ENCODE measurements at regions not wholly inside any gene's neighbourhood (a gene's known extent, or its start where the extent isn't known, plus 50 kb on each side); places are given as distances from the start of the nearest gene placed in this dataset.

DNA sequence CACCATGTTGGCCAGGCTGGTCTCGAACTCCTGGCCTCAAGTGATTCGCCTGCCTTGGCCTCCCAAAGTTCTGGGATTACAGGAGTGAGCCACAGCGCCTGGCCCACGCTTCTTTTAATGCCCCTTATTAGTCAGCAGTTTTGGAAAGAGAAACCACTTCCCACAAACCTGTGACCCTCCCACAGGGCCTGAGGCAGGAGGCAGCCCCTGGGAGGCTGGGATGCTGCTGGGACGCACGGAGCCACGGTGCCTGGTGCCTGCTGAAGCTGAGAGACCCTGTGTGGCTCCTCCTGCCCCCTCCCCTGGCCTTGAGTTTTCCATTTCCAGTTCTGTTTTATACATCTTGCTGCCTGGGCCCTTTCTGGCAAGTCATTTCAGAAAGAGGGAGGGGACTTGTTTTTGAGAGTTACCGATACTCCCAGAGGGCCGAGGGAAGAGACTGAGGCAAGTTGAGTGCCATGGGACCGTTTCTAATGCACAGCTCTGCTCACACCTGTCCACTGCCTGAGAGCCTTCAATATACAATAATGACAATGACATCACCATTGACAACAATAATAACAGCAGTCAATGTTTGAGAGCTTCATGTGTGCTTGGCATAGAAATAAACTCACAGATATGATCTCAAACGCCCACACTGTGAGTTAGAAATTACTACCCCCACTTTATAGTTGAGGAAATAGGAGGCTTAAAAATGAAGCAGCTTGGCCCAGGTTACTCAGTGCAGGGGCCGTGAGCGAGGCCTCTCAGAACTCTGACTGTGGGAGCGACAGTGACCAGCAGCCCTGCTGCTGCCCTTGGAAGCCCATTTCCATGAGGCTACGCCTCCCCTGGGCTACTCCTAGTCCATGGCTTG is 78.1 kb upstream of the YWHAQ start:
- peaks cover 3 to 13% of the 10 kb centered on the region in 2 donors for H3K4me1 ChIP-seq (ENCODE audit: control insufficient read depth in 1 of 2, insufficient read depth in 2 of 2, low read length in 2 of 2)
- no peak overlapping the region for H3K4me2 ChIP-seq (replicated peaks; ENCODE audit: extremely low read depth, low read length, poor library complexity, severe bottlenecking)
- no peak for DNase-seq
- H3K36me3 Mint-ChIP-seq = no peaks in the 10 kb centered on the region
- no peaks in the 10 kb centered on the region for H3K36me3 ChIP-seq (replicated peaks in 1 of 2; ENCODE audit: control insufficient read depth in 1 of 2, insufficient read depth in 2 of 2, low read length in 2 of 2)
- H2AFZ ChIP-seq (ENCODE audit: insufficient read depth, low read depth, low read length, poor library complexity, severe bottlenecking) = no peak overlapping the region
- peaks cover 0 to 8% of the 10 kb centered on the region in 2 donors for H3K9me3 ChIP-seq (replicated peaks in 1 of 2; ENCODE audit: control insufficient read depth in 1 of 2, insufficient read depth in 1 of 2, low read length in 2 of 2)
- peaks cover 7% of the 10 kb centered on the region for H3K4me1 Mint-ChIP-seq
- intact Hi-C loops (cut with micrococcal nuclease) = no loop called here
- H3K27ac Mint-ChIP-seq = peak overlapping the region in 2 of 7 donors; percentile 30 to 69
- H3K9me3 Mint-ChIP-seq = peaks cover 2 to 10% (median 4%) of the 10 kb centered on the region in 7 donors
- 83% methylated on average over 10 of the region's 15 CpGs for WGBS (ENCODE audit: insufficient coverage)
- TF ChIP-seq, protein P1, sequence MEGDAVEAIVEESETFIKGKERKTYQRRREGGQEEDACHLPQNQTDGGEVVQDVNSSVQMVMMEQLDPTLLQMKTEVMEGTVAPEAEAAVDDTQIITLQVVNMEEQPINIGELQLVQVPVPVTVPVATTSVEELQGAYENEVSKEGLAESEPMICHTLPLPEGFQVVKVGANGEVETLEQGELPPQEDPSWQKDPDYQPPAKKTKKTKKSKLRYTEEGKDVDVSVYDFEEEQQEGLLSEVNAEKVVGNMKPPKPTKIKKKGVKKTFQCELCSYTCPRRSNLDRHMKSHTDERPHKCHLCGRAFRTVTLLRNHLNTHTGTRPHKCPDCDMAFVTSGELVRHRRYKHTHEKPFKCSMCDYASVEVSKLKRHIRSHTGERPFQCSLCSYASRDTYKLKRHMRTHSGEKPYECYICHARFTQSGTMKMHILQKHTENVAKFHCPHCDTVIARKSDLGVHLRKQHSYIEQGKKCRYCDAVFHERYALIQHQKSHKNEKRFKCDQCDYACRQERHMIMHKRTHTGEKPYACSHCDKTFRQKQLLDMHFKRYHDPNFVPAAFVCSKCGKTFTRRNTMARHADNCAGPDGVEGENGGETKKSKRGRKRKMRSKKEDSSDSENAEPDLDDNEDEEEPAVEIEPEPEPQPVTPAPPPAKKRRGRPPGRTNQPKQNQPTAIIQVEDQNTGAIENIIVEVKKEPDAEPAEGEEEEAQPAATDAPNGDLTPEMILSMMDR (IDR thresholded peaks at IDR 0.05) = no peak
- no peaks in the 10 kb centered on the region for H3K79me2 ChIP-seq (ENCODE audit: insufficient read depth, low read length)
- H4K20me1 ChIP-seq (ENCODE audit: insufficient read depth, low read length) = no peaks in the 10 kb centered on the region
- H3K27me3 ChIP-seq (ENCODE audit: control insufficient read depth in 2 of 2, insufficient read depth in 2 of 2, low read length in 2 of 2) = no peaks in the 10 kb centered on the region
- H3K27me3 Mint-ChIP-seq (ENCODE audit: low read depth in 3 of 3) = peaks cover 1 to 5% (median 3%) of the 10 kb centered on the region in 3 donors
- no peak overlapping the region for H3K4me3 ChIP-seq (replicated peaks in 1 of 3; ENCODE audit: low read depth in 2 of 3, low read length in 3 of 3)
- no peak overlapping the region for H3K27ac ChIP-seq (ENCODE audit: low read depth in 1 of 2, low read length in 2 of 2)
- no peak overlapping the region for H3K4me3 Mint-ChIP-seq
- H3K9ac ChIP-seq (ENCODE audit: insufficient read depth, low read length, poor library complexity, severe bottlenecking) = no peak overlapping the region

DNA sequence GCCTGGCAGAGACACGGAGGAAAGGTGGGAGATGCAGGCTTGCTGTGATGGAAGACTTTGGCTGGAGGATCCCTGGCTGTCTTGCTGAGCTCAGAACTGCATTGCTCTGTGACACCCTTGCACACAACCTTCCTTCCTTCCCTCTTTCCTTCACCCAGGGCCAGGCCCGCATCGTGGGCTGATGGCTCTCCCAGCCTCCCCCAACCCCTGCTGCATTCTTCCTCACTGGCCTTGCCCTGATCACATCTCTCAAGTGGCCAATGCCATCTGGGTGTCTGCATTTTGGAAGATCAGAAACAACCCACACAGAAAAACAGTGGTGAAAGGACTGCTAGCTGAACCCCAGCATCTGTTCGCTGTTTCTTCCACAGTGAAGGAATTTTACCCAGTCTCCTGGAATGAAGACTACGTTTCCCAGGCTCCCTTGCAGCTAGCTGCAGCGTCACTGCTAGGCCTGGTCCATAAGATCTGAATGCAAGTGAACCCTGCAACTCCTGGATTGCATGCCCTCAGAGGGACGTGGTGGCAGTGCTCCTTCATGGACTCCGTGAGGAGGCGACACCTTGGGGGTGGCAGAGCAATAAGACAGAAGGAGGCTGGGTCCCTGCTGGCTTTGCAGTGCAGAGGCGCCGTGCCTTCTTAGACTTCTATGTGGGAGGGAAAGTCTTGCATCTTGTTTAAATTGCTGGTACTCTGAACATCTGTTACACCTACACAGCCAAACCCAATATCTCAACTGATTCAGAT is 78.9 kb upstream of the YWHAQ start:
- intact Hi-C loops (cut with micrococcal nuclease) = no loop called here
- peaks cover 2 to 10% (median 4%) of the 10 kb centered on the region in 7 donors for H3K9me3 Mint-ChIP-seq
- no peak overlapping the region for H2AFZ ChIP-seq (ENCODE audit: insufficient read depth, low read depth, low read length, poor library complexity, severe bottlenecking)
- 89% methylated on average over 7 of the region's 11 CpGs for WGBS (ENCODE audit: insufficient coverage)
- no peak overlapping the region for H3K4me2 ChIP-seq (replicated peaks; ENCODE audit: extremely low read depth, low read length, poor library complexity, severe bottlenecking)
- H3K4me3 ChIP-seq (replicated peaks in 1 of 3; ENCODE audit: low read depth in 2 of 3, low read length in 3 of 3) = no peak overlapping the region
- H3K9me3 ChIP-seq (replicated peaks in 1 of 2; ENCODE audit: control insufficient read depth in 1 of 2, insufficient read depth in 1 of 2, low read length in 2 of 2) = peaks cover 0 to 8% of the 10 kb centered on the region in 2 donors
- H4K20me1 ChIP-seq (ENCODE audit: insufficient read depth, low read length) = no peaks in the 10 kb centered on the region
- TF ChIP-seq, protein P1 (IDR thresholded peaks at IDR 0.05) = no peak
- H3K36me3 Mint-ChIP-seq = no peaks in the 10 kb centered on the region
- no peaks in the 10 kb centered on the region for H3K79me2 ChIP-seq (ENCODE audit: insufficient read depth, low read length)
- H3K27ac Mint-ChIP-seq = no peak overlapping the region
- no peak overlapping the region for H3K27ac ChIP-seq (ENCODE audit: low read depth in 1 of 2, low read length in 2 of 2)
- H3K4me3 Mint-ChIP-seq = no peak overlapping the region
- H3K4me1 ChIP-seq (ENCODE audit: control insufficient read depth in 1 of 2, insufficient read depth in 2 of 2, low read length in 2 of 2) = peaks cover 0 to 9% of the 10 kb centered on the region in 2 donors
- H3K4me1 Mint-ChIP-seq = peaks cover 3% of the 10 kb centered on the region
- no peak for DNase-seq
- H3K9ac ChIP-seq (ENCODE audit: insufficient read depth, low read length, poor library complexity, severe bottlenecking) = no peak overlapping the region
- peaks cover 1 to 5% (median 3%) of the 10 kb centered on the region in 3 donors for H3K27me3 Mint-ChIP-seq (ENCODE audit: low read depth in 3 of 3)
- H3K27me3 ChIP-seq (ENCODE audit: control insufficient read depth in 2 of 2, insufficient read depth in 2 of 2, low read length in 2 of 2) = no peaks in the 10 kb centered on the region
- no peaks in the 10 kb centered on the region for H3K36me3 ChIP-seq (replicated peaks in 1 of 2; ENCODE audit: control insufficient read depth in 1 of 2, insufficient read depth in 2 of 2, low read length in 2 of 2)
